GM12878 (cell line): ENCODE measurements at regions not wholly inside any gene's neighbourhood (a gene's known extent, or its start where the extent isn't known, plus 50 kb on each side); places are given as distances from the start of the nearest gene placed in this dataset.

Experiments used
- CREB1 ChIP-seq: IDR thresholded peaks from 2 replicates; pipeline ENCODE4 v1.6.1; 2012; ENCODE audit warnings: low read depth, mild to moderate bottlenecking, inconsistent platforms
- CTCF ChIP-seq, 3 experiments: IDR thresholded peaks in 2 of 3; conservative IDR thresholded peaks in 1 of 3; 2 replicates each; pipeline ENCODE4 v1.5.1; 2011; ENCODE audit warnings: low read depth in 3 of 3, low read length in 3 of 3, mild to moderate bottlenecking in 3 of 3, control low read depth in 2 of 3, moderate library complexity in 2 of 3, inconsistent platforms in 1 of 3, mixed read lengths in 1 of 3; ENCODE audit not compliant: control insufficient read depth in 2 of 3, insufficient read depth in 1 of 3; ENCODE audit errors: extremely low read depth in 1 of 3
- EED ChIP-seq: sonication (generic); IDR thresholded peaks from 2 replicates; pipeline ENCODE4 v1.6.1; 2016; ENCODE audit warnings: antibody characterized with exemption, low read depth
- FOXM1 ChIP-seq: IDR thresholded peaks from 2 replicates; pipeline ENCODE4 v1.6.1; 2012; ENCODE audit warnings: low read depth, mild to moderate bottlenecking, inconsistent platforms, low read length, moderate library complexity
- POLR2A ChIP-seq: IDR thresholded peaks from 2 replicates; pipeline ENCODE4 v1.6.1; 2011; ENCODE audit warnings: low read depth, mild to moderate bottlenecking, low read length
- RAD21 ChIP-seq: IDR thresholded peaks from 2 replicates; pipeline ENCODE4 v1.6.1; 2011; ENCODE audit warnings: mild to moderate bottlenecking, low read depth, low read length, moderate library complexity; ENCODE audit not compliant: insufficient read depth
- SIN3A ChIP-seq: IDR thresholded peaks from 2 replicates; pipeline ENCODE4 v1.6.1; 2012; ENCODE audit warnings: low read depth, low read length, improper control_type of control experiment
- ZNF207 ChIP-seq: fragments of 450-650 bp; IDR thresholded peaks from 2 replicates; pipeline ENCODE4 v1.6.1; 2014; ENCODE audit warnings: antibody characterized with exemption, mild to moderate bottlenecking, borderline replicate concordance

GRCh38 chr15:53462651-53463050 is 296.8 kb downstream of the WDR72 start:
- TF ChIP-seq POLR2A, result no peak
- TF ChIP-seq FOXM1, result no peak
- TF ChIP-seq ZNF207, result no peak
- TF ChIP-seq CREB1, result no peak
- TF ChIP-seq CTCF (IDR thresholded peaks at IDR 0.05 in 2 of 3, conservative IDR thresholded peaks at IDR 0.05 in 1 of 3; ENCODE audit: control insufficient read depth in 2 of 3, extremely low read depth in 1 of 3, insufficient read depth in 1 of 3, low read depth in 3 of 3, low read length in 3 of 3), result no peak
- no peak for TF ChIP-seq EED
- TF ChIP-seq SIN3A, result no peak
- TF ChIP-seq RAD21, result no peak
